Activated CD8-positive, alpha-beta memory T cell treated with anti-CD3 and anti-CD28 coated beads, Interleukin-2, amount 50 U/mL, for 1 hour (primary cell): ENCODE measurements at regions not wholly inside any gene's neighbourhood (a gene's known extent, or its start where the extent isn't known, plus 50 kb on each side); places are given as distances from the start of the nearest gene placed in this dataset.
"Not testable (repeated sequence)": the region's sequence is repeated elsewhere in the genome, so short reads cannot be mapped to it uniquely, and the experiment has no call there.

Source experiments
- DNase-seq: peaks from one replicate; pipeline ENCODE4 v3.0.0-alpha.2; 2020; ENCODE audit errors: extremely low read depth

GRCh38 chr5:82426464-82427154, 148.5 kb upstream of the RPS23 start:
- DNase-seq, result no peak

GRCh38 chr5:82425591-82425990, 147.4 kb upstream of the RPS23 start:
- no peak for DNase-seq

- no peak for DNase-seq
Measured at GRCh38 chr5:82424211-82424610, 146.1 kb upstream of the RPS23 start.

- DNase-seq, result no peak
Measured at GRCh38 chr5:82422751-82423181, 144.6 kb upstream of the RPS23 start.

- no peak for DNase-seq
Measured at GRCh38 chr5:82422001-82422740, 144.0 kb upstream of the RPS23 start.

- no peak for DNase-seq
Measured at GRCh38 chr5:82421119-82421518, 143.0 kb upstream of the RPS23 start.

GRCh38 chr5:82420524-82420923, 142.4 kb upstream of the RPS23 start:
- DNase-seq, result not testable (repeated sequence)

GRCh38 chr5:82419559-82420332, 141.6 kb upstream of the RPS23 start:
- DNase-seq, result no peak

- DNase-seq, result no peak
Measured at GRCh38 chr5:82418608-82418950, 140.4 kb upstream of the RPS23 start.

- DNase-seq, result no peak
Measured at GRCh38 chr5:82417776-82418607, 139.8 kb upstream of the RPS23 start.

- DNase-seq, result no peak
Measured at GRCh38 chr5:82416512-82416911, 138.4 kb upstream of the RPS23 start.

GRCh38 chr5:82414041-82414388, 135.9 kb upstream of the RPS23 start:
- DNase-seq, result no peak

- no peak for DNase-seq
Measured at GRCh38 chr5:82413302-82414040, 135.3 kb upstream of the RPS23 start.

- DNase-seq, result no peak
Measured at GRCh38 chr5:82408033-82408432, 129.9 kb upstream of the RPS23 start.

- no peak for DNase-seq
Measured at GRCh38 chr5:82406205-82406773, 128.1 kb upstream of the RPS23 start.

GRCh38 chr5:82405618-82406204, 127.6 kb upstream of the RPS23 start:
- no peak for DNase-seq

GRCh38 chr5:82405161-82405560, 127.0 kb upstream of the RPS23 start:
- DNase-seq, result no peak

GRCh38 chr5:82404382-82404945, 126.3 kb upstream of the RPS23 start:
- no peak for DNase-seq

- DNase-seq, result no peak
Measured at GRCh38 chr5:82403724-82404123, 125.6 kb upstream of the RPS23 start.

- no peak for DNase-seq
Measured at GRCh38 chr5:82403026-82403425, 124.9 kb upstream of the RPS23 start.
